ENCODE measurements at regions not wholly inside any gene's neighbourhood (a gene's known extent, or its start where the extent isn't known, plus 50 kb on each side); places are given as distances from the start of the nearest gene placed in this dataset.

- ChIA-PET CTCF (no interaction called here), POLR2A (no interaction called here)
- no peak overlapping the region for H3K27ac Mint-ChIP-seq
- ATAC-seq (ENCODE audit: poor library complexity) (no peak), DNase-seq (no peak)
- no peak for TF ChIP-seq CTCF (IDR thresholded peaks at IDR 0.05)
- H3K36me3 Mint-ChIP-seq (ENCODE audit: low read depth), result no peaks in the 10 kb centered on the region
- no peaks in the 10 kb centered on the region for H3K4me1 ChIP-seq (ENCODE audit: insufficient read depth, low read length)
- no peak overlapping the region for H3K27ac ChIP-seq (ENCODE audit: low read depth in 1 of 2, low read length in 2 of 2)
- no peak overlapping the region for H3K4me3 ChIP-seq (ENCODE audit: low read length)
- H3K27me3 ChIP-seq (ENCODE audit: control insufficient read depth in 1 of 2, insufficient read depth in 2 of 2, low read length in 2 of 2), result no peaks in the 10 kb centered on the region
- H3K9me3 ChIP-seq (ENCODE audit: control insufficient read depth in 1 of 2, insufficient read depth in 1 of 2, low read length in 2 of 2), result peaks cover 0 to 6% of the 10 kb centered on the region in 2 experiments
- no peaks in the 10 kb centered on the region for H3K36me3 ChIP-seq (ENCODE audit: insufficient read depth, low read length)
- H3K4me1 Mint-ChIP-seq (ENCODE audit: low read depth), result no peaks in the 10 kb centered on the region
- no peaks in the 10 kb centered on the region for H3K27me3 Mint-ChIP-seq
- H3K4me3 Mint-ChIP-seq, result no peak overlapping the region
- H3K9me3 Mint-ChIP-seq, result peaks cover 10% of the 10 kb centered on the region
- intact Hi-C loops (cut with DNase I, micrococcal nuclease), result no loop called here
Measured at GRCh38 chr6:66127061-66127460, 420.0 kb upstream of the EYS start.

- H3K27me3 ChIP-seq (ENCODE audit: control insufficient read depth in 1 of 2, insufficient read depth in 2 of 2, low read length in 2 of 2), result no peaks in the 10 kb centered on the region
- H3K4me3 Mint-ChIP-seq, result no peak overlapping the region
- no peaks in the 10 kb centered on the region for H3K27me3 Mint-ChIP-seq
- H3K4me1 Mint-ChIP-seq (ENCODE audit: low read depth), result no peaks in the 10 kb centered on the region
- peaks cover 0 to 6% of the 10 kb centered on the region in 2 experiments for H3K9me3 ChIP-seq (ENCODE audit: control insufficient read depth in 1 of 2, insufficient read depth in 1 of 2, low read length in 2 of 2)
- ChIA-PET CTCF (no interaction called here), POLR2A (no interaction called here)
- H3K4me1 ChIP-seq (ENCODE audit: insufficient read depth, low read length), result no peaks in the 10 kb centered on the region
- no peak overlapping the region for H3K27ac ChIP-seq (ENCODE audit: low read depth in 1 of 2, low read length in 2 of 2)
- H3K9me3 Mint-ChIP-seq, result peaks cover 10% of the 10 kb centered on the region
- no peak for ATAC-seq (ENCODE audit: poor library complexity)
- no peak overlapping the region for H3K4me3 ChIP-seq (ENCODE audit: low read length)
- TF ChIP-seq CTCF (IDR thresholded peaks at IDR 0.05), result no peak
- intact Hi-C loops (cut with DNase I, micrococcal nuclease), result no loop called here
- no peaks in the 10 kb centered on the region for H3K36me3 ChIP-seq (ENCODE audit: insufficient read depth, low read length)
- H3K36me3 Mint-ChIP-seq (ENCODE audit: low read depth), result no peaks in the 10 kb centered on the region
- H3K27ac Mint-ChIP-seq, result no peak overlapping the region
- DNase-seq, result no peak
Measured at GRCh38 chr6:66126358-66126757, 419.3 kb upstream of the EYS start.

DNA sequence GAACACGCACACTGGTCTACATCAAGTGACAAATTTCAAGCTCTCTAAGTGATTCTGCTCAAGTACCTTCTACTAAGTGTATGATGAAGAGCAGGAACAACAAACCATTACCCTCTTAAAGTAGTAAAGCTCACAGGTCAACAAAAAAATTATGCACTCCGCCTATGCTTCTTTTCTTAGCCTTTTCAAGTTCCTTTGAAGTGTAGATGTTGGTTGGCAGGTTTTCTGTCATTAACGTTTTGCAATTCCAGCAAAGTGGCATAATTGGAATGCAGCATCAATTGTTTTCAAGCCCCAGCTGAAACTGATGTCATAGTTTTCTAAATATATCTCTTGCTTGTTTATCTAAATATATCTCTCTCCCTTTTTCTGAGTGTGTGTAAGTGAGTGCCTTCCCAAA is 396.9 kb upstream of the EYS start:
- H3K9me3 Mint-ChIP-seq, result peaks cover 19% of the 10 kb centered on the region
- TF ChIP-seq CTCF (IDR thresholded peaks at IDR 0.05), result no peak
- DNase-seq (no peak), ATAC-seq (ENCODE audit: poor library complexity) (no peak)
- H3K4me1 Mint-ChIP-seq (ENCODE audit: low read depth), result no peaks in the 10 kb centered on the region
- POLR2A ChIA-PET, result no interaction called here
- intact Hi-C loops (cut with DNase I, micrococcal nuclease), result no loop called here
- H3K27ac ChIP-seq (ENCODE audit: low read depth in 1 of 2, low read length in 2 of 2), result no peak overlapping the region
- no peak overlapping the region for H3K4me3 ChIP-seq (ENCODE audit: low read length)
- H3K27me3 ChIP-seq (ENCODE audit: control insufficient read depth in 1 of 2, insufficient read depth in 2 of 2, low read length in 2 of 2), result no peaks in the 10 kb centered on the region
- peaks cover 4 to 5% of the 10 kb centered on the region in 2 experiments for H3K9me3 ChIP-seq (ENCODE audit: control insufficient read depth in 1 of 2, insufficient read depth in 1 of 2, low read length in 2 of 2)
- CTCF ChIA-PET, result no interaction called here
- H3K36me3 ChIP-seq (ENCODE audit: insufficient read depth, low read length), result no peaks in the 10 kb centered on the region
- no peak overlapping the region for H3K4me3 Mint-ChIP-seq
- no peak overlapping the region for H3K27ac Mint-ChIP-seq
- H3K36me3 Mint-ChIP-seq (ENCODE audit: low read depth), result no peaks in the 10 kb centered on the region
- H3K4me1 ChIP-seq (ENCODE audit: insufficient read depth, low read length), result no peaks in the 10 kb centered on the region
- H3K27me3 Mint-ChIP-seq, result no peaks in the 10 kb centered on the region
